Amygdala (tissue), 56 donors: ENCODE measurements at regions not wholly inside any gene's neighbourhood (a gene's known extent, or its start where the extent isn't known, plus 50 kb on each side); places are given as distances from the start of the nearest gene placed in this dataset.
A peak's percentile ranks its signal among the peaks of the same experiment; 100 is the strongest.

Source experiments
- DNase-seq, 56 donors: peaks; one replicate each; lab custom pipeline; 2025; lab: John Stamatoyannopoulos, UW

DNA sequence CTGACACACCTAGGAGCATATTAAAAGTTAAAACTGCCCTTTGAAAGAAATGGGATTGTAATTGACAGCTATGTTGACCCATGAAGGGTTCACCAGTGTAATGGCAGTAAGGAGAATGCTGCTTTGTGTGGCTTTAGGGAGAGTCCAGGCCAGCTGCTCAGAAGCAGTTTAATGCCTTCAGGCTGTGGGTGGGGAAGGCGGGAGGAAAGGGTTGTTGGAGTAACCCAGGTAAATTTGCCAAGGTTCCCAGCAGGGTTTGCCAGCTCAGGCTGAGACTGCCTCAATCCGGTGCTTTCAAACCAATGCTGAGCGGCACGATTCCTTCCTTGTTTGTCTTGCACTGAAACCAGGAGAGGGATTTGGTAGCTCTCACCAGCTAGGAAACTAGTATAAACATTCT is 637.2 kb downstream of the INHBA start:
- DNase-seq, result no peak

- no peak for DNase-seq
These were observed 639.8 kb downstream of the INHBA start for GRCh38 chr7:41063116-41063515.

- no peak for DNase-seq
These were observed 642.1 kb downstream of the INHBA start for GRCh38 chr7:41060796-41061195.

- DNase-seq, result no peak
These were observed 643.1 kb downstream of the INHBA start for GRCh38 chr7:41059796-41060195.

DNA sequence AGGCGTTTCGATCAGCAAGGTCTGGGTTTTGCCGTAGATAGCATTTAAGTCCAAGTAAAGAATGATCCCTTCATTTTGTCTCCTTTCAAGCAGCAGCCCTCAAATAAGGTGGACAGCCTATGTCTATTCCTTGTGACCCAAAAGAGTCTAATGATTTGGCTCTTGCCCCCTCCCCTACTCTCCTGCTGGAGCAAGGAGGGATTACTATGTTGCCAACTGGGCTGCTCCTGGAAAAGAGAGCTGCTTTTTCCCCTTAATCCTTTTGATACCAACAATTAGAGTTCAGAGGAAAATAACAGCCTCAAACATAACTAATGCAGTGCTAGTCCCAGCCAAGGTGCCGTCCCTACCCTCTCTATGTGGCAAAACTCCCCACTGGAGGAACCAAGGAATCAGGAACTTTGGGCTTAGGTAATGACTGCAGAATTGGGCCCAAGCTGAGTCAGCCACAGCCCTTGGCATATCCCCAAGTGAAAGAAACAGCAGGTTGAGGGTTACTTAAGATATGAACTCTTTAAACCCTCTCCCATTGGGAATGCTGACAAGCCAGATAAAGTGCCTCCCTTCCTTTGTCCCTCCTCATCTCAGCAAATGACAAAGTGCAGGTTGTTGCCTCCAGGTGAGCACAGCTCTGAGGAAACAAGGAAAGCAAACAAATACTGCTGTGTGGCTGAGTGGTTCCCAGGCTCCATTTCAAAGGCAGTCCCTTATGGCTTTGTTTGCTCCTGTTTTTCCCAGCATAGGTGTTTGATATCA is 643.7 kb downstream of the INHBA start:
- no peak for DNase-seq

- DNase-seq, result peak in 2 of 56 donors; percentile 5 to 13
These were observed 647.8 kb downstream of the INHBA start for GRCh38 chr7:41054960-41055661.

DNA sequence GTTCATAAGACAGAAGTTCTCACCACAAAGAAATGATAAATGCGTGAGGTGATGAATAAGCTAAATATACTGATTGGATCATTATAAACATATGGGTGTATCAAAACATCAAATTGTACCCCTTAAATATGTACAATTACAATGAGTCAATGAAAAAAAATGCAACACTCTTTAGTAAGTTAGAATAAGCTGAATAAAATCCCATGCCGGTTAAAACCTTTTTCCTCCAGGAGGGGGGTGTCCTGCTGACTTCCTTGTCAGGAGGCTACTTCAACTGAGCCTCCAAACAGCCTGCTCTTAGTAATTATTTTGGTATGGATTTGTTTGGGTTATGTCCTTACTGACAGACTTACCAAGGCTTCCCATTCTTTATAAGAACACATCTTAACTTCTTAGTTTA is 649.1 kb downstream of the INHBA start:
- no peak for DNase-seq

DNA sequence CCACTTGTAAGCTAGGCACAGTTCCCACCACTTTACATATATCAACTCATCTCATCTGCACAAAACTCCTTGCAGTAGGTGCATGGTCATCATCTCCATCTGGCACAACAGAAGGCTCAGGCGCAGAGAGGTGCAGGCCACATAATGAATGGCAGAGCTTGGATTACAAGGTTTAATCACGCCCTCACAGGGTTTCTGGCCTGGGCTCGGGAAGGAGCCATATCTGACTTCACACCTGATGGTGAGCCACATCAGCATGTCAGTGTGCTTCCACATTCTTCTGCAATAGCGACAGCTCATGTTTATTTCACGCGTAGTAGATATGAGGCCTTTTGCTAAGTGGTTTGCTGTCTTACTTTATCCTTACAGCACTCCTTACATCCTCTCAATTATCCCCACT is 650.2 kb downstream of the INHBA start:
- DNase-seq, result no peak

DNA sequence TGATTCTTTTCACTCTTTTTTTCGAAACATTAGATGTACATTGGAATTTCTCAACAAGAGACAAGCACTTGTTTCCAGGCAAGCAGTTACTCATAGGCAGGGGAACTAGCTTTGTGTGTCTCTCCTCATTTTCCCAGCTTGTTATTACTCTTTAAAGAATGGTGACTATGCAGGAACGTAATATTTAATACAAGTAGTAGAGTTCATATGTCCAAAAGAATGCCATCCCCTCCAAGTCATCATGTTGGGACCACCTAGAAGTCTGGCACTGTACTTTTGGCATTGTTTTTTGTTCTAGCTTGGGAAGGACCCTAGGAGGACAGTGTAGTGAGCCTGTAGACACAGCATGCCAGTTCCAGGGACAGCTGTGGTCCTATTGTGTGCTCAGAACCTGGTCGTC is 650.7 kb downstream of the INHBA start:
- DNase-seq, result no peak

GRCh38 chr7:41051535-41051934 is 651.4 kb downstream of the INHBA start:
- peak in 4 of 56 donors; percentile 7 to 44 (median 22) for DNase-seq

DNA sequence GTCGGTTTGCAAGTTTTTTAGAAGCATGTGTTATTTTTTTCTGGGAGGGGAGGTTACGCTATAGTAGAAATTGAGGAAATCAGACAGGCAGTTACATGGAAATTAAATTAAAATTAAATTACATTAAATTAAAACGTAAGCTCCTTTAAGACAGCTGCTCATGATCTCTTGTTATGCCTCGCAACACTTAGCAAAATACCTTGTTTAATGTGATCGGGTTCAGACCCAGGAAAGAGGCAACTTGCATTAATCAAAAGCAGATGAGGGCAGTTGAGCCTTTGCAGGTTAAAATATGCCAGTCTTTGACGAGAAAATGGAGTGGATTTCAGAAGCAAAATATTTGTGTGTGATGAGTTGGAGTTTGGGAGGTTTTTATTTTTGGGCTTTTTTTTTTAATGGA is 651.8 kb downstream of the INHBA start:
- DNase-seq, result no peak

- no peak for DNase-seq
These were observed 654.1 kb downstream of the INHBA start for GRCh38 chr7:41048771-41049170.

DNA sequence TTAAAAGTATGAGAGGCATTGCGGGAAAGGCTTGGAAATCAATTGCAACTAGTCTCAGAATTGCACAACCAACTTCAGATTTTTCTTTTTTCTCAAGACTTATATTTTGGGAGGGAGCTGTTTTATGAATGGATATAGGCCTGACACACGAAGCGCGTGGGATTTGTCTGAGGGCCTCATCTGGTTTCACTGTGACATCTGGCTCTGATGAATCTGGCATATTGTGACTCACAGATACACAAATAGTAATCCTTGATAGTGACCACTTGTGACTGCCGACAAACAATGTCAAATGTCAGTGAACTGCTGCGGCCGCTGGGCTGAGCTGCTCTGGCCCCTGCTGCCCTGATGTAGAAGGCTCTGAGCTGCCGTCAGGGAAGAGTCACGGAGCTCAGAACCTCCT is 655.1 kb downstream of the INHBA start:
- DNase-seq, result no peak

GRCh38 chr7:41047211-41047610 is 655.7 kb downstream of the INHBA start:
- no peak for DNase-seq

GRCh38 chr7:41046776-41047175 is 656.1 kb downstream of the INHBA start:
- DNase-seq, result no peak

DNA sequence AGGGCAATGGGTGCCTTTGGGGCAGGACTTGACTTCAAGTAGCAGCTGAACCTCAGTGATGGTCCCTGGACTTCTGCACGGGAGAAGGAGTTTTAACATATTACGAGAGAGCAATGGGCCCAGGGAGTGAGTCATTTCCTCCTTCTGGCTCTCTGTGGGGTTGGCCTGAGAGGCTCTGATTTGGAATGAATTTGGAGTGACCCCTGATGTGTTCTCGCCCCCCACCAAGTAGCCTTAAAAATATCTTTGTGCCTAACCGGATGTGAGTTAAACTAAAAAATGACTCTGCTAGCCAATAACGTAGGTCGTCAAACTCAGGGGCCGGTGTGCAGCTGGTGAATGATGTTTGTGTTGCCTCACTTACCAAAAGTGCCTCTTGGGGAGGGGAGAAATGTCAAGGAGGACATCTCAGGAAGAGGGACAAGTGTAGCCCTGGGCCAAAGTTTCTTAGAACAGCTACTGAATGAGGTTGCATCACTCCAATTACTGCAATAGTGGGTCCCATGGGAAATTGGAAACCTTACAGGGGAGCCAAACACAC is 656.6 kb downstream of the INHBA start:
- DNase-seq, result no peak

DNA sequence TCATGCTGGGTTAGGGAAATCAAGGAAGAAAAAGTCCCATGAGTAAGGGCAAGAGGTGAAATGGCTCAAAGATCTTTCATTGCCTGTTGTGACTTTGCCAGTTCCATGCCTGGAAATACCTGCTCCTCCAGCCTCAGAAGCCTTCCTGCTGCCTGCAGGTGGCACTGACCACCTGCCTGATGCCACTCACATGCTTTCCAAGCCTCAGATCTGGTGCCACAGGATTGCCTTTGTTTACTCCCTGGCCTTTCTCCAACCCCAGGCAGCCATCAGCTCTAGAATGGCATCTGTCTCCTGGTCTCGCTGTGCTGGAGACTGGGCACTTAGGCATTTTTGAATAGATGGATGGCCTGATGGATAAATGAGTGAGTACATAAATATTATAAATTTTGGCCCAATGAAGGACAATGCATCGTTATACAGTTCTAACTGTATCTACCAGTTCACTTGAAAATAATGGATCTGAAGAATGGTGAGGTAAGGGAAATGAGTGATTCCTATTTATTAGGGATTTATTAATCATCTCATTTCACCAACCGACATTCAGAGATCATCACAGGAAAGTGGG is 657.2 kb downstream of the INHBA start:
- DNase-seq, result no peak

DNA sequence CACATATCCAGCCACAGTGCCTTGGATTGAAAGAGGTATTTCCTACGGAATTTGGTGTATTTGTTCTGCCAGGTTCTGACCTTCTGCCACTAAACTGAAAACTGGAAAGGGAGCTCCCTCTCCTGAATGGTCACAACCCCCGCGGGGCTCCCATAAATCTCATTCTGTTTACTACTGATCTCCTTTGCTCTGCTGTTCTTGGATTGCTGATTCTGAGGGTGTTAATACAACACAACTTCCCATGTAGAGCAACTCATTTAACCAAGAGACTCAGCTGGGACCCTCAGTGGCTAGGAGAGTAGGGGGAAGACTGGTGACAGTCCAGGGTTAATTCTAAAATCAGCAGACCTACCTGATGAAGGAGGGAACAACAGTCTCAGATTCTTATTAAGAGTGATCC is 662.9 kb downstream of the INHBA start:
- DNase-seq, result no peak

- no peak for DNase-seq
These were observed 663.4 kb downstream of the INHBA start for GRCh38 chr7:41039386-41039953.

GRCh38 chr7:41038211-41038610 is 664.7 kb downstream of the INHBA start:
- no peak for DNase-seq

- no peak for DNase-seq
These were observed 665.2 kb downstream of the INHBA start for GRCh38 chr7:41037691-41038090.
